ENCODE measurements at regions not wholly inside any gene's neighbourhood (a gene's known extent, or its start where the extent isn't known, plus 50 kb on each side); places are given as distances from the start of the nearest gene placed in this dataset.

DNA sequence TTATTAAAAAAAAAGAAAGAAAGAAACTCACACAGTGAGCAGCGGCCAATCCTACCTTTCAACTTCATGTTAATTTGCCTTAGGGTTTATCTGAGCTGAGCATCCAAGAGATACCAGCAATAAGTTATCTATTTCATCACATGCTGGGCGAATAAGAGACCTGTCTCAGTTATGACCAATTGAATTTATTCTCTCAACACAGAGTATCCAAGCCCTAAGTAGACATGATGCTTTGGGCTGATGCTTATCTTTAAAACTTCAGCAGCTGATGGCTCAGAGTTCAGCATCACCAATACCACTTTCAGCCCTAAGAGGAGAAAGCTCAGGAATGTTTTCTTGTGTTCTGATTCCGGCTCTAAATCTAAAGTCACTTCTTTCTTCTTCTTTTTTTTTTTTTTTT is 489.0 kb upstream of the ZFHX3 start:
- in situ Hi-C loops (cut with MboI; ENCODE audit: low pct_ligation_motif_present in 1 of 4, low pct_unique_long_range_greater_than_20kb in 1 of 4, low sequenced_read_pairs in 3 of 4), result no loop called here
- 73 to 100% methylated on average over 2 to 3 of the region's 3 CpGs for WGBS, 2 donors (ENCODE audit: low coverage in 1 of 2)
- TF ChIP-seq POLR2AphosphoS5 (IDR thresholded peaks at IDR 0.05) (no peak), EP300 (IDR thresholded peaks at IDR 0.05; ENCODE audit: low read depth) (no peak), POLR2A (IDR thresholded peaks at IDR 0.05) (no peak)
- TF ChIP-seq, protein P1, sequence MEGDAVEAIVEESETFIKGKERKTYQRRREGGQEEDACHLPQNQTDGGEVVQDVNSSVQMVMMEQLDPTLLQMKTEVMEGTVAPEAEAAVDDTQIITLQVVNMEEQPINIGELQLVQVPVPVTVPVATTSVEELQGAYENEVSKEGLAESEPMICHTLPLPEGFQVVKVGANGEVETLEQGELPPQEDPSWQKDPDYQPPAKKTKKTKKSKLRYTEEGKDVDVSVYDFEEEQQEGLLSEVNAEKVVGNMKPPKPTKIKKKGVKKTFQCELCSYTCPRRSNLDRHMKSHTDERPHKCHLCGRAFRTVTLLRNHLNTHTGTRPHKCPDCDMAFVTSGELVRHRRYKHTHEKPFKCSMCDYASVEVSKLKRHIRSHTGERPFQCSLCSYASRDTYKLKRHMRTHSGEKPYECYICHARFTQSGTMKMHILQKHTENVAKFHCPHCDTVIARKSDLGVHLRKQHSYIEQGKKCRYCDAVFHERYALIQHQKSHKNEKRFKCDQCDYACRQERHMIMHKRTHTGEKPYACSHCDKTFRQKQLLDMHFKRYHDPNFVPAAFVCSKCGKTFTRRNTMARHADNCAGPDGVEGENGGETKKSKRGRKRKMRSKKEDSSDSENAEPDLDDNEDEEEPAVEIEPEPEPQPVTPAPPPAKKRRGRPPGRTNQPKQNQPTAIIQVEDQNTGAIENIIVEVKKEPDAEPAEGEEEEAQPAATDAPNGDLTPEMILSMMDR (IDR thresholded peaks at IDR 0.05), result no peak
- no peak for DNase-seq
- intact Hi-C loops (cut with DNase I; ENCODE audit: low total_unique reads), result loop anchor here (5.0 kb wide), 1 partner anchor 770 kb away; no protein-coding TSS in a partner anchor
- Histone ChIP-seq H3K4me3 (no peak overlapping the region), H3K36me3 (no peaks in the 10 kb centered on the region), H3K9me3 (no peaks in the 10 kb centered on the region), H3K27me3 (no peaks in the 10 kb centered on the region), H3K4me1 (no peaks in the 10 kb centered on the region), H3K27ac (no peak overlapping the region)

GRCh38 chr16:73531021-73531420 is 483.1 kb upstream of the ZFHX3 start:
- TF ChIP-seq EP300 (IDR thresholded peaks at IDR 0.05; ENCODE audit: low read depth), result no peak
- TF ChIP-seq POLR2A (IDR thresholded peaks at IDR 0.05), result no peak
- TF ChIP-seq, protein P1 (IDR thresholded peaks at IDR 0.05), result no peak
- TF ChIP-seq POLR2AphosphoS5 (IDR thresholded peaks at IDR 0.05), result no peak
- intact Hi-C loops (cut with DNase I; ENCODE audit: low total_unique reads), result no loop called here
- DNase-seq, result no peak
- WGBS, 2 donors (ENCODE audit: low coverage in 1 of 2), result 52 to 59% methylated on average over 3 of the region's 3 CpGs
- no peak overlapping the region for H3K4me3 ChIP-seq
- in situ Hi-C loops (cut with MboI; ENCODE audit: low pct_ligation_motif_present in 1 of 4, low pct_unique_long_range_greater_than_20kb in 1 of 4, low sequenced_read_pairs in 3 of 4), result no loop called here
- no peaks in the 10 kb centered on the region for H3K27me3 ChIP-seq
- no peaks in the 10 kb centered on the region for H3K36me3 ChIP-seq
- H3K9me3 ChIP-seq, result no peaks in the 10 kb centered on the region
- H3K27ac ChIP-seq, result no peak overlapping the region
- peaks cover 0 to 3% (median 0%) of the 10 kb centered on the region in 4 donors for H3K4me1 ChIP-seq

- no peak for DNase-seq
- in situ Hi-C loops (cut with MboI; ENCODE audit: low pct_ligation_motif_present in 1 of 4, low pct_unique_long_range_greater_than_20kb in 1 of 4, low sequenced_read_pairs in 3 of 4) (no loop called here), intact Hi-C loops (cut with DNase I; ENCODE audit: low total_unique reads) (no loop called here)
- WGBS, 2 donors (ENCODE audit: low coverage in 1 of 2), result 0 to 25% methylated on average over 1 of the region's 1 CpG
- Histone ChIP-seq H3K4me3 (no peak overlapping the region), H3K9me3 (no peaks in the 10 kb centered on the region), H3K36me3 (no peaks in the 10 kb centered on the region), H3K27me3 (no peaks in the 10 kb centered on the region), H3K27ac (no peak overlapping the region), H3K4me1 (peaks cover 0 to 3% (median 0%) of the 10 kb centered on the region in 4 donors)
- TF ChIP-seq POLR2AphosphoS5 (IDR thresholded peaks at IDR 0.05) (no peak), EP300 (IDR thresholded peaks at IDR 0.05; ENCODE audit: low read depth) (no peak)
- TF ChIP-seq, protein P1 (IDR thresholded peaks at IDR 0.05), result no peak
Measured at GRCh38 chr16:73530529-73530928, 482.6 kb upstream of the ZFHX3 start.

DNA sequence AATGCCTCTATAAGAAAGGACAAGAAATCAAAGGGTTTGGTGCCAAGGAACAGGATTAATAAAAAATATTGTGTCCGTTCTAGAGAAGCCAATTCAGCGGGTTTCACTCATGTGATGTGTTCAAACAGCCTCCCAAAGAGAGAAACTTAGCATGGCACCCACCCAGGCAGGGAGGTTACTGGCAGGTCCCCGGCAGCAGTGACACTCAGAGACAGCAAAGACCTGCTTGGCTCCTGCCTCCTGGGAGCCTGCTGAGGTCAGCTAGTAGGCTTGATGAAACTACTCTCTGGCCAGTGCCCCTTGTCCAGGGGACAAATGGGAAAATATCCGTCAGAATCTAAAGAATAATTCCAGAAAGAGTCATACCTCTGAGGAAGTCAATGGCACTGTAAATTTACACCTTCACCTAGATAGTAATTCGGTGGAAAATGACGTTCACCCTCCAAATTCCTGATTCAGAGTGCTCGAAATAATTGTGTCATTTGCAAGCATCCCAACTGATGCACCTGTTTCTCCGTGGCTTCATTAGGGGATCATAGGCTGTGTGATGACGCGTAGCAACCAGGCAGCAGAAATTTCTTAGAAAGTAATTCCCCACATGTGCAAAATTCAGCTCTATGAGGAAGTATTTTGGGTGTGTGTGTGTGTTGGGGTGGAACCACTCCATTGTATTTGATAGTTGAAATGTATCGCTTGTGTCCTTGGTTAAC is 481.5 kb upstream of the ZFHX3 start:
- TF ChIP-seq POLR2A (IDR thresholded peaks at IDR 0.05), result no peak
- no peak for TF ChIP-seq POLR2AphosphoS5 (IDR thresholded peaks at IDR 0.05)
- no peak for TF ChIP-seq EP300 (IDR thresholded peaks at IDR 0.05; ENCODE audit: low read depth)
- TF ChIP-seq, protein P1 (IDR thresholded peaks at IDR 0.05), result no peak
- H3K4me1 ChIP-seq, result peaks cover 0 to 3% (median 0%) of the 10 kb centered on the region in 4 donors
- WGBS, 2 donors (ENCODE audit: low coverage in 1 of 2), result 88 to 93% methylated on average over 3 to 11 of the region's 11 CpGs
- no peaks in the 10 kb centered on the region for H3K9me3 ChIP-seq
- no peak overlapping the region for H3K4me3 ChIP-seq
- DNase-seq, result no peak
- no peaks in the 10 kb centered on the region for H3K36me3 ChIP-seq
- in situ Hi-C loops (cut with MboI; ENCODE audit: low pct_ligation_motif_present in 1 of 4, low pct_unique_long_range_greater_than_20kb in 1 of 4, low sequenced_read_pairs in 3 of 4) (no loop called here), intact Hi-C loops (cut with DNase I; ENCODE audit: low total_unique reads) (no loop called here)
- no peak overlapping the region for H3K27ac ChIP-seq
- H3K27me3 ChIP-seq, result no peaks in the 10 kb centered on the region
